Thyroid gland (tissue), 4 donors: ENCODE measurements at regions not wholly inside any gene's neighbourhood (a gene's known extent, or its start where the extent isn't known, plus 50 kb on each side); places are given as distances from the start of the nearest gene placed in this dataset.
"Not testable (repeated sequence)": the region's sequence is repeated elsewhere in the genome, so short reads cannot be mapped to it uniquely, and the experiment has no call there.

Source experiments
- CTCF ChIP-seq, 6 experiments: fragments of 200-600 bp in 3 of 6; fragments of 450-650 bp in 3 of 6; sonication (generic) in 3 of 6; IDR thresholded peaks; one replicate each; pipeline ENCODE4 v1.5.1; 2016 to 2019; ENCODE audit warnings: antibody characterized with exemption in 6 of 6, mild to moderate bottlenecking in 2 of 6, inconsistent platforms in 1 of 6, moderate library complexity in 1 of 6
- POLR2A ChIP-seq, 2 donors: fragments of 450-650 bp; IDR thresholded peaks; one replicate each; pipeline ENCODE4 v1.6.1; 2017; ENCODE audit warnings: antibody characterized with exemption in 2 of 2, mild to moderate bottlenecking in 2 of 2, moderate library complexity in 1 of 2

- not testable (repeated sequence) for TF ChIP-seq CTCF, POLR2A (IDR thresholded peaks at IDR 0.05)
Measured at GRCh38 chr10:46650967-46651366, 72.0 kb downstream of the SYT15 start.
